SIG-M5 treated with dmso at 0.1 percent for 504 hours (cell line): ENCODE measurements at regions not wholly inside any gene's neighbourhood (a gene's known extent, or its start where the extent isn't known, plus 50 kb on each side); places are given as distances from the start of the nearest gene placed in this dataset.

ENCODE experiments used
- DNase-seq: peaks from one replicate; lab custom pipeline; 2025; ENCODE audit not compliant: unreplicated experiment; lab: John Stamatoyannopoulos, UW

GRCh38 chr4:163582703-163583102, 88.2 kb downstream of the TMA16 start:
- no peak for DNase-seq

GRCh38 chr4:163587867-163588266, 93.4 kb downstream of the TMA16 start:
- peak; percentile 48 for DNase-seq

GRCh38 chr4:163588532-163588931, 94.0 kb downstream of the TMA16 start:
- DNase-seq = no peak

GRCh38 chr4:163590103-163590502, 95.6 kb downstream of the TMA16 start:
- no peak for DNase-seq

GRCh38 chr4:163590619-163591264, 96.3 kb downstream of the TMA16 start:
- DNase-seq = no peak

GRCh38 chr4:163591614-163592020, 97.1 kb downstream of the TMA16 start:
- DNase-seq = peak; percentile 66

GRCh38 chr4:163592212-163592611, 97.7 kb downstream of the TMA16 start:
- no peak for DNase-seq

GRCh38 chr4:163595580-163595979, 101.1 kb downstream of the TMA16 start:
- DNase-seq = peak; percentile 55

- no peak for DNase-seq
These were observed 103.5 kb downstream of the TMA16 start for GRCh38 chr4:163598028-163598427.

GRCh38 chr4:163598489-163598888, 104.0 kb downstream of the TMA16 start:
- no peak for DNase-seq

- peak; percentile 59 for DNase-seq
These were observed 106.2 kb downstream of the TMA16 start for GRCh38 chr4:163600727-163601126.

- no peak for DNase-seq
These were observed 108.8 kb downstream of the TMA16 start for GRCh38 chr4:163603257-163603656.

- peak; percentile 59 for DNase-seq
These were observed 112.6 kb downstream of the TMA16 start for GRCh38 chr4:163606896-163607691.

GRCh38 chr4:163609019-163609418, 114.5 kb downstream of the TMA16 start:
- DNase-seq = no peak

- peak; percentile 4 for DNase-seq
These were observed 116.2 kb downstream of the TMA16 start for GRCh38 chr4:163610648-163611047.

GRCh38 chr4:163611182-163611581, 116.7 kb downstream of the TMA16 start:
- peak; percentile 53 for DNase-seq

- DNase-seq = no peak
These were observed 117.4 kb downstream of the TMA16 start for GRCh38 chr4:163611784-163612445.

GRCh38 chr4:163612762-163613161, 118.3 kb downstream of the TMA16 start:
- DNase-seq = no peak

GRCh38 chr4:163613383-163613782, 118.9 kb downstream of the TMA16 start:
- DNase-seq = peak; percentile 79

GRCh38 chr4:163614866-163615265, 120.4 kb downstream of the TMA16 start:
- no peak for DNase-seq

GRCh38 chr4:163618845-163619244, 124.4 kb downstream of the TMA16 start:
- DNase-seq = no peak

- no peak for DNase-seq
These were observed 126.2 kb downstream of the TMA16 start for GRCh38 chr4:163620738-163621137.
